PFSK-1 (cell line): ENCODE measurements at regions not wholly inside any gene's neighbourhood (a gene's known extent, or its start where the extent isn't known, plus 50 kb on each side); places are given as distances from the start of the nearest gene placed in this dataset.

Source experiments
- FOXP2 ChIP-seq: optimal IDR thresholded peaks from 2 replicates; pipeline ENCODE3; 2011; ENCODE audit warnings: borderline replicate concordance, control low read depth, inconsistent platforms; ENCODE audit not compliant: insufficient read depth; ENCODE audit errors: extremely low read length, extremely low read depth
- POLR2AphosphoS5 ChIP-seq: IDR thresholded peaks from 2 replicates; pipeline ENCODE4 v1.6.1; 2012; ENCODE audit warnings: low read depth, mild to moderate bottlenecking, control low read depth, low read length, moderate library complexity
- SIN3A ChIP-seq: IDR thresholded peaks from 2 replicates; pipeline ENCODE4 v1.6.1; 2012; ENCODE audit warnings: mild to moderate bottlenecking, low read length, moderate library complexity, borderline replicate concordance; ENCODE audit not compliant: insufficient read depth
- TAF1 ChIP-seq: IDR thresholded peaks from 2 replicates; pipeline ENCODE4 v1.6.1; 2012; ENCODE audit warnings: low read length, control low read depth, borderline replicate concordance; ENCODE audit not compliant: insufficient read depth
- TF ChIP-seq, protein P1 (sequence below), 2 experiments: IDR thresholded peaks; 2 replicates each; pipeline versions ENCODE4 v1.6.1 to v1.8.0; 2011 to 2012; ENCODE audit warnings: low read depth in 2 of 2, low read length in 2 of 2, control low read depth in 1 of 2, inconsistent platforms in 1 of 2, mild to moderate bottlenecking in 1 of 2, moderate library complexity in 1 of 2; ENCODE audit not compliant: insufficient read depth in 1 of 2

DNA sequence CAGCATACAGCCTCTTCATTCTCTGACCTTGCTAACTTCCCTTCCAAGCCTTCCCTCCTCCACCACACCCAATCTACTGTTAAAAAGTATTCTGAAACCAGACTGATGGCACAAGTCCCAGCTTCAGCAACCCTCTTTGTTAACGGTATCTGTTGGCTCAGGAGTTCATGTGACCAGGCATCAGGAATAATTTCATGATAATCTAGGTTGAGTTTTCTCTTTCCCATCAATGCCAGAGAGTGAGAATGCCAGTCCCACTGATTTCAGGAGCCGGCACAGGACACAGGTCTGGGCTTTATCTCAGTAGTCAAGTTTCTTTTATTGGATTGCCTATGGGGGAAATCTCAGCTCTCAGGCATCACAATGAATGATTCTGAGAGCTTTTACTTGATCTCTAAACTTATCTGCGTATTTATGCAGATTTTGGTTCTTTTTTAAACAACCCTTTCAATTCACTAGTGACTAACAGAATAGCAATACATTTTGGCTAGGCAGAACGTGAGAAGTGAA, 231.0 kb upstream of the LYZL1 start:
- no peak for TF ChIP-seq TAF1
- no peak for TF ChIP-seq SIN3A
- TF ChIP-seq POLR2AphosphoS5 = no peak
- TF ChIP-seq, protein P1, sequence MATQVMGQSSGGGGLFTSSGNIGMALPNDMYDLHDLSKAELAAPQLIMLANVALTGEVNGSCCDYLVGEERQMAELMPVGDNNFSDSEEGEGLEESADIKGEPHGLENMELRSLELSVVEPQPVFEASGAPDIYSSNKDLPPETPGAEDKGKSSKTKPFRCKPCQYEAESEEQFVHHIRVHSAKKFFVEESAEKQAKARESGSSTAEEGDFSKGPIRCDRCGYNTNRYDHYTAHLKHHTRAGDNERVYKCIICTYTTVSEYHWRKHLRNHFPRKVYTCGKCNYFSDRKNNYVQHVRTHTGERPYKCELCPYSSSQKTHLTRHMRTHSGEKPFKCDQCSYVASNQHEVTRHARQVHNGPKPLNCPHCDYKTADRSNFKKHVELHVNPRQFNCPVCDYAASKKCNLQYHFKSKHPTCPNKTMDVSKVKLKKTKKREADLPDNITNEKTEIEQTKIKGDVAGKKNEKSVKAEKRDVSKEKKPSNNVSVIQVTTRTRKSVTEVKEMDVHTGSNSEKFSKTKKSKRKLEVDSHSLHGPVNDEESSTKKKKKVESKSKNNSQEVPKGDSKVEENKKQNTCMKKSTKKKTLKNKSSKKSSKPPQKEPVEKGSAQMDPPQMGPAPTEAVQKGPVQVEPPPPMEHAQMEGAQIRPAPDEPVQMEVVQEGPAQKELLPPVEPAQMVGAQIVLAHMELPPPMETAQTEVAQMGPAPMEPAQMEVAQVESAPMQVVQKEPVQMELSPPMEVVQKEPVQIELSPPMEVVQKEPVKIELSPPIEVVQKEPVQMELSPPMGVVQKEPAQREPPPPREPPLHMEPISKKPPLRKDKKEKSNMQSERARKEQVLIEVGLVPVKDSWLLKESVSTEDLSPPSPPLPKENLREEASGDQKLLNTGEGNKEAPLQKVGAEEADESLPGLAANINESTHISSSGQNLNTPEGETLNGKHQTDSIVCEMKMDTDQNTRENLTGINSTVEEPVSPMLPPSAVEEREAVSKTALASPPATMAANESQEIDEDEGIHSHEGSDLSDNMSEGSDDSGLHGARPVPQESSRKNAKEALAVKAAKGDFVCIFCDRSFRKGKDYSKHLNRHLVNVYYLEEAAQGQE (IDR thresholded peaks at IDR 0.05; ENCODE audit: insufficient read depth in 1 of 2, low read depth in 2 of 2, low read length in 2 of 2) = no peak
- TF ChIP-seq FOXP2 = no peak

DNA sequence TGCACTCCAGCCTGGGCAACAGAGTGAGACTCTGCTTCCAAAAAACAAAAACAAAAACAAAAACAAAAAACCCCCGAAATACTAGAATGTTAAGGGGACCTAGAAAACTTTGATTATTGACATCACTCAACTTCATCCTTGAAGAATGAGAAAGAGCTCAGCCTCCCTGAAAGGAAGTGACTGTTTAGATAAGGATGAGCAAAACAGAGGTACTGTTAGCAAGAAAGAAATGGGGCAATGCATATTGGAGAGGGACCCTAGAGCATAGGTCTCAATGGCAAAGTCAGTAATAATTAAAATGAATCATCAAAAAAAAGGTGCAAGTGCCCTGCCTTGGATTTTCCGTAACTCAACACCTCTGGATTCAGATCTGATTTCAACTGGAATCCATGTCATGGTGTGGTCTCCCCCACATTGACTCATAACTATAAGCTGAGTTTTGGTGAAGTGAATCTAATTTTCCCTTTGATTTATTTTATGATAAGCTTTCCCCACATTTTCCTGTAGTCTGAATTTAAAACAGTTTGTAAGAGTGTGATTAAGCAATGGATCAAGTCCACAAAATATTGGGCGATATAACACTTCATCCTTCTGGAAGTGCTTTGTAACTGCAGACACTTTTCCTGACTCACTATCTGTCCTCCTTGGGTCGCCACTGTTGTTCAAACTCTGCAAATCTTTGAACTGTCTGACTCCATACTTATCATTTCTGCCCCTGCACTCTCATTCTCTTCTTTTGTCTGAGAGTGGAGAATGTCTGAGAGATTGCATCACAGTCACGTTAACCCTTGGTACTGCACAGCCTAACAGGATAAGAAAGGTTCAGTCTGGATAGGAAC, 224.8 kb upstream of the LYZL1 start:
- no peak for TF ChIP-seq POLR2AphosphoS5
- no peak for TF ChIP-seq FOXP2
- TF ChIP-seq, protein P1 (IDR thresholded peaks at IDR 0.05; ENCODE audit: insufficient read depth in 1 of 2, low read depth in 2 of 2, low read length in 2 of 2) = no peak
- TF ChIP-seq TAF1 = no peak
- TF ChIP-seq SIN3A = no peak

DNA sequence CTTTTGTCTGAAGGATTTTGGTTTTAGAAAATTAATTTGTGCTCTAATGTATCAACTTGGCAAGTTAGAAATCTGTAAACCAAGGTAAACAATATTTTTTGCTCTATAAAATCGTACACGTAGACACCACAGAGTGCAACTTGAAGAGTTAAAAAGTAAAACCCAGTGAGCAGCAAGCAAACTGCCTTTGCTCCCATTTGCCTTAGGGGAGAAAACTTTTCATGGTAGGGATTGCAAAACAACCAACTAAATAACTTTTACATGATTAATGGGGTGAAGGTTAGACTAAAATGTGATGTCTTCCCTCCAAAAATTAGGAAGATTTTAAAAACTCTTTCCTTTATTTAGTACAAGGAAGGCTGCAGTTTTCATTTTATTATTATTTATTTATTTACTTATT, 224.2 kb upstream of the LYZL1 start:
- TF ChIP-seq FOXP2 = no peak
- no peak for TF ChIP-seq TAF1
- TF ChIP-seq SIN3A = no peak
- TF ChIP-seq, protein P1 (IDR thresholded peaks at IDR 0.05; ENCODE audit: insufficient read depth in 1 of 2, low read depth in 2 of 2, low read length in 2 of 2) = no peak

DNA sequence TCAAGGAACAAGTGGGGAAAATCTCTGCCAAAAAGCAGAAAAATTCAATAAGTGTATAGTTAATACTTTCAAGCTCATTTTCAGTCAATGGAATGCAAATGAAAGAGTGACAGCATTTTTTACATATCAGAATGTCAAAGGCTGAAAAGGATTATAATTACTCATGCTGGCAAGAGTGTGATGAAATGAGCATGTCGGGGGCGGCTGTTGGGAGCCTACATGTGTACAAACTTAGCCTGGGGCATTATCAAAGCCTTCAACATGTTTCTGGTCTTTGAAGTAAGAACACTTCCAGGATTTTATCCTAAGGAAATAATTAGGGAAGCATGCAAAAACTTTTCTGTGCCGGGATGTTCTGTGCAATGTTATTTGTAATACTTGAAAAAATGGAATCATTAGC, 221.7 kb upstream of the LYZL1 start:
- TF ChIP-seq, protein P1 (IDR thresholded peaks at IDR 0.05; ENCODE audit: insufficient read depth in 1 of 2, low read depth in 2 of 2, low read length in 2 of 2) = no peak
- TF ChIP-seq FOXP2 (no peak), TAF1 (no peak), POLR2AphosphoS5 (no peak), SIN3A (no peak)
